Activated naive CD4-positive, alpha-beta T cell treated with Interleukin-2 at 50 U/mL for 16 hours (primary cell): ENCODE measurements at regions not wholly inside any gene's neighbourhood (a gene's known extent, or its start where the extent isn't known, plus 50 kb on each side); places are given as distances from the start of the nearest gene placed in this dataset.

Experiments used
- DNase-seq: peaks from one replicate; pipeline ENCODE4 v3.0.0-alpha.2; 2020

- DNase-seq, result no peak
Observed at GRCh38 chr2:217149087-217149660, 289.3 kb upstream of the TNP1 start.

GRCh38 chr2:217147818-217148217 is 288.0 kb upstream of the TNP1 start:
- no peak for DNase-seq

GRCh38 chr2:217146956-217147355 is 287.1 kb upstream of the TNP1 start:
- no peak for DNase-seq

- DNase-seq, result no peak
Observed at GRCh38 chr2:217142649-217143266, 282.9 kb upstream of the TNP1 start.

- DNase-seq, result no peak
Observed at GRCh38 chr2:217138284-217138683, 278.4 kb upstream of the TNP1 start.

GRCh38 chr2:217127744-217128143 is 267.9 kb upstream of the TNP1 start:
- no peak for DNase-seq

GRCh38 chr2:217125014-217125413 is 265.1 kb upstream of the TNP1 start:
- no peak for DNase-seq

- no peak for DNase-seq
Observed at GRCh38 chr2:217124050-217124449, 264.2 kb upstream of the TNP1 start.

GRCh38 chr2:217121565-217121964 is 261.7 kb upstream of the TNP1 start:
- DNase-seq, result no peak

- no peak for DNase-seq
Observed at GRCh38 chr2:217120429-217120828, 260.6 kb upstream of the TNP1 start.

- DNase-seq, result no peak
Observed at GRCh38 chr2:217118559-217119284, 258.9 kb upstream of the TNP1 start.

GRCh38 chr2:217117523-217117922 is 257.7 kb upstream of the TNP1 start:
- no peak for DNase-seq

- DNase-seq, result no peak
Observed at GRCh38 chr2:217116610-217117009, 256.7 kb upstream of the TNP1 start.

GRCh38 chr2:217114117-217114516 is 254.3 kb upstream of the TNP1 start:
- DNase-seq, result no peak

GRCh38 chr2:217113491-217113890 is 253.6 kb upstream of the TNP1 start:
- no peak for DNase-seq

- DNase-seq, result no peak
Observed at GRCh38 chr2:217110550-217110949, 250.7 kb upstream of the TNP1 start.

GRCh38 chr2:217108575-217109027 is 248.7 kb upstream of the TNP1 start:
- DNase-seq, result no peak

GRCh38 chr2:217108086-217108485 is 248.2 kb upstream of the TNP1 start:
- DNase-seq, result no peak

GRCh38 chr2:217107480-217107879 is 247.6 kb upstream of the TNP1 start:
- DNase-seq, result no peak

- no peak for DNase-seq
Observed at GRCh38 chr2:217106650-217107014, 246.8 kb upstream of the TNP1 start.

GRCh38 chr2:217105733-217106649 is 246.1 kb upstream of the TNP1 start:
- no peak for DNase-seq

- no peak for DNase-seq
Observed at GRCh38 chr2:217103752-217104545, 244.1 kb upstream of the TNP1 start.
